ENCODE measurements at regions not wholly inside any gene's neighbourhood (a gene's known extent, or its start where the extent isn't known, plus 50 kb on each side); places are given as distances from the start of the nearest gene placed in this dataset.
"Not testable (repeated sequence)": the region's sequence is repeated elsewhere in the genome, so short reads cannot be mapped to it uniquely, and the experiment has no call there.

DNA sequence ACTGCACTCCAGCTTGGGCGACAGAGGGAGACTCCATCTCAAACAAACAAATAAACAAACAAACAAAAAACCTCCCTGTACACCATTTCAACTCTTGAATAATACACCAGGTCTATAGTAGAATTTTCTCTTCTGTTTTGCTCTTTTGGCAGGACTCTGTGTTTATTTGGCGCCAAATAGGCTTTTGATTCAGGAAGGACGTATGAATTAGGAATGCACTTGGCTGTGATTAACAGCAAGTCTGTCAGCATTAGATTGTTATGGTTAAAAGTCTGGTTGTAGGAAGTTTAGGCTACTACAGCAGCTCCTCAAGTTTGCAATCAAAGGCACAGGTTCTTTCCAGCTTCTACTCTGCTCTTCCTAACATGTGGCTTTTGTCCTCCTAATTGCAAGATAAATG lies 113.8 kb upstream of the KCNK1 start:
- TF ChIP-seq, protein P1, sequence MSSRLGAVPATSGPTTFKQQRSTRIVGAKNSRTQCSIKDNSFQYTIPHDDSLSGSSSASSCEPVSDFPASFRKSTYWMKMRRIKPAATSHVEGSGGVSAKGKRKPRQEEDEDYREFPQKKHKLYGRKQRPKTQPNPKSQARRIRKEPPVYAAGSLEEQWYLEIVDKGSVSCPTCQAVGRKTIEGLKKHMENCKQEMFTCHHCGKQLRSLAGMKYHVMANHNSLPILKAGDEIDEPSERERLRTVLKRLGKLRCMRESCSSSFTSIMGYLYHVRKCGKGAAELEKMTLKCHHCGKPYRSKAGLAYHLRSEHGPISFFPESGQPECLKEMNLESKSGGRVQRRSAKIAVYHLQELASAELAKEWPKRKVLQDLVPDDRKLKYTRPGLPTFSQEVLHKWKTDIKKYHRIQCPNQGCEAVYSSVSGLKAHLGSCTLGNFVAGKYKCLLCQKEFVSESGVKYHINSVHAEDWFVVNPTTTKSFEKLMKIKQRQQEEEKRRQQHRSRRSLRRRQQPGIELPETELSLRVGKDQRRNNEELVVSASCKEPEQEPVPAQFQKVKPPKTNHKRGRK (CRISPR knock-in tag; IDR thresholded peaks at IDR 0.05; ENCODE audit: borderline replicate concordance), result no peak
- TF ChIP-seq ZBTB21 (CRISPR knock-in tag; IDR thresholded peaks at IDR 0.05; ENCODE audit: borderline replicate concordance), result no peak
- TF ChIP-seq ARID4B (CRISPR knock-in tag; IDR thresholded peaks at IDR 0.05; ENCODE audit: borderline replicate concordance), result no peak
- no peak for TF ChIP-seq NFYB (CRISPR knock-in tag; conservative IDR thresholded peaks at IDR 0.05; ENCODE audit: low read depth)
- peaks cover 12% of the 10 kb centered on the region for H3K9me3 Mint-ChIP-seq
- no peak overlapping the region for H3K4me3 Mint-ChIP-seq
- CTCF ChIA-PET, result no interaction called here
- peaks cover 11% of the 10 kb centered on the region for H3K36me3 Mint-ChIP-seq
- ATAC-seq (no peak), DNase-seq (ENCODE audit: low spot score) (no peak)
- no peak overlapping the region for H3K27ac Mint-ChIP-seq
- no peaks in the 10 kb centered on the region for H3K27me3 Mint-ChIP-seq (ENCODE audit: low read depth)
- POLR2A ChIA-PET, result no interaction called here
- peaks cover 31% of the 10 kb centered on the region for H3K4me1 Mint-ChIP-seq

- DNase-seq (ENCODE audit: low spot score), result no peak
- TF ChIP-seq ZNF423 (CRISPR knock-in tag; IDR thresholded peaks at IDR 0.05), result no peak
- POLR2A ChIA-PET, result no interaction called here
- H3K36me3 Mint-ChIP-seq, result no peaks in the 10 kb centered on the region
- H3K27me3 Mint-ChIP-seq (ENCODE audit: low read depth), result no peaks in the 10 kb centered on the region
- no peak overlapping the region for H3K27ac Mint-ChIP-seq
- H3K4me3 Mint-ChIP-seq, result no peak overlapping the region
- peaks cover 19% of the 10 kb centered on the region for H3K4me1 Mint-ChIP-seq
- ATAC-seq, result no peak
- peaks cover 11% of the 10 kb centered on the region for H3K9me3 Mint-ChIP-seq
- CTCF ChIA-PET, result interaction anchor here (1.6 kb wide), 1 partner anchor 63 kb away, joined by 4 read pairs; no protein-coding TSS in a partner anchor
These were observed 110.4 kb upstream of the KCNK1 start for GRCh38 chr1:233503366-233503954.

- Mint-ChIP-seq H3K36me3 (no peaks in the 10 kb centered on the region), H3K4me1 (peaks cover 6% of the 10 kb centered on the region), H3K9me3 (peaks cover 11% of the 10 kb centered on the region), H3K27me3 (ENCODE audit: low read depth) (no peaks in the 10 kb centered on the region), H3K27ac (no peak overlapping the region), H3K4me3 (no peak overlapping the region)
- POLR2A ChIA-PET, result no interaction called here
- ATAC-seq, result no peak
- CTCF ChIA-PET, result no interaction called here
- no peak for DNase-seq (ENCODE audit: low spot score)
- TF ChIP-seq ESRRA (CRISPR knock-in tag; IDR thresholded peaks at IDR 0.05; ENCODE audit: borderline replicate concordance) (no peak), ZNF219 (CRISPR knock-in tag; IDR thresholded peaks at IDR 0.05; ENCODE audit: borderline replicate concordance) (no peak), ETV6 (CRISPR knock-in tag; IDR thresholded peaks at IDR 0.05) (no peak), SMAD4 (CRISPR knock-in tag; IDR thresholded peaks at IDR 0.05) (no peak), FOXP1 (CRISPR knock-in tag; IDR thresholded peaks at IDR 0.05; ENCODE audit: borderline replicate concordance) (no peak)
- TF ChIP-seq, protein P2, sequence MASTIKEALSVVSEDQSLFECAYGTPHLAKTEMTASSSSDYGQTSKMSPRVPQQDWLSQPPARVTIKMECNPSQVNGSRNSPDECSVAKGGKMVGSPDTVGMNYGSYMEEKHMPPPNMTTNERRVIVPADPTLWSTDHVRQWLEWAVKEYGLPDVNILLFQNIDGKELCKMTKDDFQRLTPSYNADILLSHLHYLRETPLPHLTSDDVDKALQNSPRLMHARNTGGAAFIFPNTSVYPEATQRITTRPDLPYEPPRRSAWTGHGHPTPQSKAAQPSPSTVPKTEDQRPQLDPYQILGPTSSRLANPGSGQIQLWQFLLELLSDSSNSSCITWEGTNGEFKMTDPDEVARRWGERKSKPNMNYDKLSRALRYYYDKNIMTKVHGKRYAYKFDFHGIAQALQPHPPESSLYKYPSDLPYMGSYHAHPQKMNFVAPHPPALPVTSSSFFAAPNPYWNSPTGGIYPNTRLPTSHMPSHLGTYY (CRISPR knock-in tag; IDR thresholded peaks at IDR 0.05), result no peak
These were observed 108.8 kb upstream of the KCNK1 start for GRCh38 chr1:233505130-233505529.

DNA sequence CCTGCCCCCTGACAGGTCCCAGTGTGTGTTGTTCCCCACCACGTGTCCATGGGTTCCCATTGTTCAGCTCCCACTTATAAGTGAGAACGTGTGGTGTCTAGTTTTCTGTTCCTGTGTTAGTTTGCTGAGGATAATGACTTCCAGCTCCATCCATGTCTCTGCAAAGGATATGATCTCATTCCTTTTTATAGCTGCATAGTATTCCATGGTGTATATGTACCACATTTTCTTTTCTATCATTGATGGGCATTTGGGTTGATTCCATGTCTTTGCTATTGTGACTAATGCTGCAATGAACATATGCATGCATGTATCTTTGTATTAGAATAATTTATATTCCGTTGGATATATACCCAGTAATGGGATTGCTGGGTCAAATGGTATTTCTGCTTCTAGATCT lies 108.0 kb upstream of the KCNK1 start:
- H3K27ac Mint-ChIP-seq; H3K4me3 Mint-ChIP-seq; DNase-seq (ENCODE audit: low spot score); CTCF ChIA-PET; POLR2A ChIA-PET; H3K27me3 Mint-ChIP-seq (ENCODE audit: low read depth); H3K4me1 Mint-ChIP-seq; H3K36me3 Mint-ChIP-seq; ATAC-seq: not testable (repeated sequence)
- H3K9me3 Mint-ChIP-seq, result peaks cover 11% of the 10 kb centered on the region
